PFSK-1 (cell line): ENCODE measurements at regions not wholly inside any gene's neighbourhood (a gene's known extent, or its start where the extent isn't known, plus 50 kb on each side); places are given as distances from the start of the nearest gene placed in this dataset.

Source experiments
- FOXP2 ChIP-seq: optimal IDR thresholded peaks from 2 replicates; pipeline ENCODE3; 2011; ENCODE audit warnings: borderline replicate concordance, control low read depth, inconsistent platforms; ENCODE audit not compliant: insufficient read depth; ENCODE audit errors: extremely low read length, extremely low read depth
- POLR2AphosphoS5 ChIP-seq: IDR thresholded peaks from 2 replicates; pipeline ENCODE4 v1.6.1; 2012; ENCODE audit warnings: low read depth, mild to moderate bottlenecking, control low read depth, low read length, moderate library complexity
- REST ChIP-seq, 2 experiments: IDR thresholded peaks; 2 replicates each; pipeline versions ENCODE4 v1.6.1 to v1.8.0; 2011 to 2012; ENCODE audit warnings: low read depth in 2 of 2, low read length in 2 of 2, control low read depth in 1 of 2, inconsistent platforms in 1 of 2, mild to moderate bottlenecking in 1 of 2, moderate library complexity in 1 of 2; ENCODE audit not compliant: insufficient read depth in 1 of 2
- SIN3A ChIP-seq: IDR thresholded peaks from 2 replicates; pipeline ENCODE4 v1.6.1; 2012; ENCODE audit warnings: mild to moderate bottlenecking, low read length, moderate library complexity, borderline replicate concordance; ENCODE audit not compliant: insufficient read depth
- TAF1 ChIP-seq: IDR thresholded peaks from 2 replicates; pipeline ENCODE4 v1.6.1; 2012; ENCODE audit warnings: low read length, control low read depth, borderline replicate concordance; ENCODE audit not compliant: insufficient read depth

GRCh38 chr10:4102802-4103344, 317.9 kb upstream of the KLF6 start:
- no peak for TF ChIP-seq REST (IDR thresholded peaks at IDR 0.05; ENCODE audit: insufficient read depth in 1 of 2, low read depth in 2 of 2, low read length in 2 of 2)
- TF ChIP-seq SIN3A, result peak; percentile 65; the same call in 1 of the 2 replicates
- TF ChIP-seq FOXP2, result no peak
- no peak; the same call in 1 of the 2 replicates for TF ChIP-seq TAF1
- peak; percentile 37; the same call in 1 of the 2 replicates for TF ChIP-seq POLR2AphosphoS5

- no peak for TF ChIP-seq FOXP2
- TF ChIP-seq POLR2AphosphoS5, result no peak
- no peak for TF ChIP-seq SIN3A
- no peak for TF ChIP-seq REST (IDR thresholded peaks at IDR 0.05; ENCODE audit: insufficient read depth in 1 of 2, low read depth in 2 of 2, low read length in 2 of 2)
- TF ChIP-seq TAF1, result no peak
These were observed 317.1 kb upstream of the KLF6 start for GRCh38 chr10:4101918-4102654.

GRCh38 chr10:4100380-4100779, 315.4 kb upstream of the KLF6 start:
- TF ChIP-seq FOXP2 (no peak), SIN3A (no peak), REST (IDR thresholded peaks at IDR 0.05; ENCODE audit: insufficient read depth in 1 of 2, low read depth in 2 of 2, low read length in 2 of 2) (no peak), TAF1 (no peak), POLR2AphosphoS5 (no peak)

GRCh38 chr10:4099202-4099601, 314.2 kb upstream of the KLF6 start:
- no peak for TF ChIP-seq REST (IDR thresholded peaks at IDR 0.05; ENCODE audit: insufficient read depth in 1 of 2, low read depth in 2 of 2, low read length in 2 of 2)
- TF ChIP-seq FOXP2, result no peak
- TF ChIP-seq SIN3A, result no peak
- no peak for TF ChIP-seq POLR2AphosphoS5
- no peak for TF ChIP-seq TAF1
